PC-9 (cell line): ENCODE measurements at regions not wholly inside any gene's neighbourhood (a gene's known extent, or its start where the extent isn't known, plus 50 kb on each side); places are given as distances from the start of the nearest gene placed in this dataset.

Experiments used
- BruUV-seq: library from RNA; stranded (reverse); fragments of 400-500 nt; replicated peaks from 2 replicates; lab custom pipeline; 2021; lab: Mats Ljungman, UMichigan
- CTCF ChIA-PET: fragments of 300-600 bp; sonication (Branson Sonifier 250); formaldehyde crosslinking; loops from one replicate; lab custom pipeline; 2022; ENCODE audit warnings: antibody characterized with exemption; lab: Charles Lee
- POLR2A ChIA-PET: fragments of 300-600 bp; sonication (Branson Sonifier 250); formaldehyde crosslinking; loops from one replicate; lab custom pipeline; 2022; ENCODE audit warnings: antibody characterized with exemption; ENCODE audit not compliant: unreplicated experiment; lab: Charles Lee
- DNase-seq, 2 experiments: peaks; one replicate each; pipeline versions ENCODE4 v3.0.0 to v3.0.0-alpha.2; 2015 to 2022; ENCODE audit warnings: mixed read lengths in 1 of 2
- H2AFZ ChIP-seq: fragments of 200-600 bp; sonication (generic); 2 replicates; pipeline ENCODE4 v1.8.1; 2017; ENCODE audit warnings: antibody characterized with exemption
- H3F3A ChIP-seq: fragments of 200-600 bp; sonication (generic); 2 replicates; pipeline ENCODE4 v1.8.1; 2017; ENCODE audit warnings: antibody characterized with exemption, mild to moderate bottlenecking, low read depth; ENCODE audit not compliant: insufficient read depth
- H3K27ac ChIP-seq: fragments of 200-600 bp; sonication (generic); 2 replicates; pipeline ENCODE4 v1.6.1; 2016; ENCODE audit warnings: mixed run types
- H3K27me3 ChIP-seq: fragments of 200-600 bp; sonication (generic); 2 replicates; pipeline ENCODE4 v1.6.1; 2016; ENCODE audit warnings: low read depth, mixed run types; ENCODE audit not compliant: insufficient read depth
- H3K36me3 ChIP-seq: fragments of 200-600 bp; sonication (generic); 2 replicates; pipeline ENCODE4 v1.6.1; 2016; ENCODE audit warnings: low read depth, mixed run types
- H3K4me1 ChIP-seq: fragments of 200-600 bp; sonication (generic); replicated peaks from 2 replicates; pipeline ENCODE4 v1.6.1; 2016; ENCODE audit warnings: mixed run types; ENCODE audit not compliant: insufficient read depth
- H3K4me2 ChIP-seq: fragments of 200-600 bp; sonication (generic); 2 replicates; pipeline ENCODE4 v1.6.1; 2017; ENCODE audit warnings: mixed run types
- H3K4me3 ChIP-seq: fragments of 200-600 bp; sonication (generic); 2 replicates; pipeline ENCODE4 v1.6.1; 2016; ENCODE audit warnings: mixed run types
- H3K79me2 ChIP-seq: fragments of 200-600 bp; sonication (generic); 2 replicates; pipeline ENCODE4 v1.6.1; 2017; ENCODE audit warnings: low read depth, mixed run types
- H3K9me2 ChIP-seq: fragments of 200-600 bp; sonication (generic); 2 replicates; pipeline ENCODE4 v1.8.1; 2017; ENCODE audit warnings: mild to moderate bottlenecking; ENCODE audit not compliant: insufficient read depth
- H3K9me3 ChIP-seq: fragments of 200-600 bp; sonication (generic); 2 replicates; pipeline ENCODE4 v1.8.1; 2016; ENCODE audit warnings: low read depth; ENCODE audit not compliant: insufficient read depth
- H4K20me1 ChIP-seq: fragments of 200-600 bp; sonication (generic); 2 replicates; pipeline ENCODE4 v1.8.1; 2017; ENCODE audit not compliant: insufficient read depth
- CTCF ChIP-seq: fragments of 200-600 bp; sonication (generic); conservative IDR thresholded peaks from 2 replicates; pipeline ENCODE4 v1.6.1; 2017; ENCODE audit warnings: mixed run types, antibody characterized with exemption, mild to moderate bottlenecking, moderate library complexity
- EZH2 ChIP-seq: fragments of 200-600 bp; sonication (generic); IDR thresholded peaks from 2 replicates; pipeline ENCODE4 v1.8.0; 2017; ENCODE audit warnings: antibody characterized with exemption, low read depth
- intact Hi-C: fragments of 100-400 bp; cut with micrococcal nuclease; formaldehyde crosslinking; loops from one replicate; pipeline ENCODE4 v1.10.0; 2022; ENCODE audit not compliant: unreplicated experiment

- Histone ChIP-seq H3K4me2 (no peak overlapping the region), H3F3A (no peaks in the 10 kb centered on the region), H4K20me1 (no peaks in the 10 kb centered on the region), H3K27me3 (peaks cover 43% of the 10 kb centered on the region), H2AFZ (no peak overlapping the region), H3K4me1 (no peaks in the 10 kb centered on the region), H3K4me3 (no peak overlapping the region), H3K27ac (no peak overlapping the region), H3K9me3 (no peaks in the 10 kb centered on the region), H3K36me3 (no peaks in the 10 kb centered on the region), H3K9me2 (no peaks in the 10 kb centered on the region), H3K79me2 (no peaks in the 10 kb centered on the region)
- ChIA-PET POLR2A (no interaction called here), CTCF (no interaction called here)
- no TSS peak for BruUV-seq
- TF ChIP-seq CTCF: no peak
- DNase-seq: no peak
- intact Hi-C loops: no loop called here
Measured at GRCh38 chr22:48575618-48576332, 1251.9 kb downstream of the BRD1 start.

GRCh38 chr22:48574776-48575617, 1252.7 kb downstream of the BRD1 start:
- DNase-seq: no peak
- peaks cover 42% of the 10 kb centered on the region for H3K27me3 ChIP-seq
- no peaks in the 10 kb centered on the region for H3K9me2 ChIP-seq
- H3K4me2 ChIP-seq: no peak overlapping the region
- H3K36me3 ChIP-seq: no peaks in the 10 kb centered on the region
- H4K20me1 ChIP-seq: no peaks in the 10 kb centered on the region
- ChIA-PET CTCF (no interaction called here), POLR2A (no interaction called here)
- intact Hi-C loops: no loop called here
- H3F3A ChIP-seq: no peaks in the 10 kb centered on the region
- H3K27ac ChIP-seq: no peak overlapping the region
- H3K9me3 ChIP-seq: no peaks in the 10 kb centered on the region
- H2AFZ ChIP-seq: no peak overlapping the region
- no peak overlapping the region for H3K4me3 ChIP-seq
- H3K79me2 ChIP-seq: no peaks in the 10 kb centered on the region
- no peak for TF ChIP-seq CTCF
- TF ChIP-seq EZH2: no peak
- H3K4me1 ChIP-seq: no peaks in the 10 kb centered on the region
- no TSS peak for BruUV-seq

- H3K79me2 ChIP-seq: no peaks in the 10 kb centered on the region
- CTCF ChIA-PET: no interaction called here
Measured at GRCh38 chr22:48573766-48574165, 1253.9 kb downstream of the BRD1 start.

More at GRCh38 chr22:48573766-48574165, 1253.9 kb downstream of the BRD1 start:
- H3K9me2 ChIP-seq: no peaks in the 10 kb centered on the region
- no peaks in the 10 kb centered on the region for H3K9me3 ChIP-seq
- no peak for DNase-seq
- no peak overlapping the region for H3K27ac ChIP-seq
- H4K20me1 ChIP-seq: no peaks in the 10 kb centered on the region
- H3K36me3 ChIP-seq: no peaks in the 10 kb centered on the region
- TF ChIP-seq CTCF (no peak), EZH2 (no peak)
- no peak overlapping the region for H3K4me2 ChIP-seq
- BruUV-seq: no TSS peak
- no peaks in the 10 kb centered on the region for H3F3A ChIP-seq
- POLR2A ChIA-PET: no interaction called here
- no peak overlapping the region for H3K4me3 ChIP-seq
- peaks cover 42% of the 10 kb centered on the region for H3K27me3 ChIP-seq
- intact Hi-C loops: no loop called here
- H2AFZ ChIP-seq: no peak overlapping the region
- H3K4me1 ChIP-seq: no peaks in the 10 kb centered on the region
